ENCODE measurements at regions not wholly inside any gene's neighbourhood (a gene's known extent, or its start where the extent isn't known, plus 50 kb on each side); places are given as distances from the start of the nearest gene placed in this dataset.

DNA sequence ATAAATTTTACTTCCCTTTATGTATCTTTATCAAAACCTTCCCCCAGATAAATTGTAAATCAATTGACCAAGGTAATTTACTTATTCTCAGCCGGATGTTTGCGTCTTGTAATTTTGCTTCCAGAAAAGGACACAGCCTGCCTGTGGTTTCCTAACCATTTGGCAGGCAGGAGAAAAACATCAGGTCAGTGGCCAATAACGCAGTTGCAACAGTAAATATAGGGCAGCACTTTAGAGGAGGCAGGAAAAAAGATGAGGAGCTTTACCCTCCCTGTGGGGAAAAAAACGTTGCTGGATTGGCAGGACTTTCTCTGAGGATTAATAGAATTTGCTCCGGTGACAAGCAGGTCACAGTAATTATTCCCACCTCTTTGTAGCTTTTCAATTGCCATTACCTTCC lies 2618.1 kb downstream of the ARAP2 start:
- no peak overlapping the region for H3K9ac ChIP-seq (ENCODE audit: insufficient read depth, low read length)
- H3K4me1 ChIP-seq (ENCODE audit: control insufficient read depth, extremely low read depth, insufficient read depth, low read length): no peaks in the 10 kb centered on the region
- no peak for DNase-seq (ENCODE audit: low read depth in 2 of 2)
- no peak overlapping the region for H3K4me2 ChIP-seq (ENCODE audit: extremely low read depth, insufficient read depth, low read length)
- H3K27ac ChIP-seq (ENCODE audit: insufficient read depth, low read length): no peak overlapping the region
- no peaks in the 10 kb centered on the region for H3K27me3 ChIP-seq (ENCODE audit: control insufficient read depth, insufficient read depth, low read length)
- no peaks in the 10 kb centered on the region for H4K20me1 ChIP-seq (ENCODE audit: control insufficient read depth, extremely low read depth, insufficient read depth, low read length)
- H3K4me3 ChIP-seq (replicated peaks in 1 of 4; ENCODE audit: control extremely low read depth in 1 of 4, insufficient read depth in 1 of 4, low read depth in 3 of 4, low read length in 4 of 4): no peak overlapping the region
- H3K79me2 ChIP-seq (ENCODE audit: control insufficient read depth, insufficient read depth, low read length): no peaks in the 10 kb centered on the region
- no peak for TF ChIP-seq EZH2 (IDR thresholded peaks at IDR 0.05; ENCODE audit: low read length, missing control alignments)
- TF ChIP-seq, protein P1, sequence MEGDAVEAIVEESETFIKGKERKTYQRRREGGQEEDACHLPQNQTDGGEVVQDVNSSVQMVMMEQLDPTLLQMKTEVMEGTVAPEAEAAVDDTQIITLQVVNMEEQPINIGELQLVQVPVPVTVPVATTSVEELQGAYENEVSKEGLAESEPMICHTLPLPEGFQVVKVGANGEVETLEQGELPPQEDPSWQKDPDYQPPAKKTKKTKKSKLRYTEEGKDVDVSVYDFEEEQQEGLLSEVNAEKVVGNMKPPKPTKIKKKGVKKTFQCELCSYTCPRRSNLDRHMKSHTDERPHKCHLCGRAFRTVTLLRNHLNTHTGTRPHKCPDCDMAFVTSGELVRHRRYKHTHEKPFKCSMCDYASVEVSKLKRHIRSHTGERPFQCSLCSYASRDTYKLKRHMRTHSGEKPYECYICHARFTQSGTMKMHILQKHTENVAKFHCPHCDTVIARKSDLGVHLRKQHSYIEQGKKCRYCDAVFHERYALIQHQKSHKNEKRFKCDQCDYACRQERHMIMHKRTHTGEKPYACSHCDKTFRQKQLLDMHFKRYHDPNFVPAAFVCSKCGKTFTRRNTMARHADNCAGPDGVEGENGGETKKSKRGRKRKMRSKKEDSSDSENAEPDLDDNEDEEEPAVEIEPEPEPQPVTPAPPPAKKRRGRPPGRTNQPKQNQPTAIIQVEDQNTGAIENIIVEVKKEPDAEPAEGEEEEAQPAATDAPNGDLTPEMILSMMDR (conservative IDR thresholded peaks at IDR 0.05 in 1 of 2, IDR thresholded peaks at IDR 0.05 in 1 of 2; ENCODE audit: low read depth in 1 of 2, low read length in 2 of 2): no peak
- H2AFZ ChIP-seq (ENCODE audit: low read length): no peak overlapping the region
- no peaks in the 10 kb centered on the region for H3K36me3 ChIP-seq (ENCODE audit: control insufficient read depth, insufficient read depth, low read length)
- H3K9me3 ChIP-seq (ENCODE audit: control insufficient read depth, insufficient read depth, low read depth, low read length): no peaks in the 10 kb centered on the region

GRCh38 chr4:33628296-33628695 lies 2616.0 kb downstream of the ARAP2 start:
- no peak overlapping the region for H2AFZ ChIP-seq (ENCODE audit: low read length)
- H3K9me3 ChIP-seq (ENCODE audit: control insufficient read depth, insufficient read depth, low read depth, low read length): no peaks in the 10 kb centered on the region
- H4K20me1 ChIP-seq (ENCODE audit: control insufficient read depth, extremely low read depth, insufficient read depth, low read length): no peaks in the 10 kb centered on the region
- no peak overlapping the region for H3K4me2 ChIP-seq (ENCODE audit: extremely low read depth, insufficient read depth, low read length)
- no peaks in the 10 kb centered on the region for H3K36me3 ChIP-seq (ENCODE audit: control insufficient read depth, insufficient read depth, low read length)
- H3K9ac ChIP-seq (ENCODE audit: insufficient read depth, low read length): no peak overlapping the region
- no peak overlapping the region for H3K4me3 ChIP-seq (replicated peaks in 1 of 4; ENCODE audit: control extremely low read depth in 1 of 4, insufficient read depth in 1 of 4, low read depth in 3 of 4, low read length in 4 of 4)
- H3K79me2 ChIP-seq (ENCODE audit: control insufficient read depth, insufficient read depth, low read length): no peaks in the 10 kb centered on the region
- DNase-seq (ENCODE audit: low read depth in 2 of 2): no peak
- H3K27me3 ChIP-seq (ENCODE audit: control insufficient read depth, insufficient read depth, low read length): no peaks in the 10 kb centered on the region
- H3K4me1 ChIP-seq (ENCODE audit: control insufficient read depth, extremely low read depth, insufficient read depth, low read length): no peaks in the 10 kb centered on the region
- TF ChIP-seq, protein P1 (conservative IDR thresholded peaks at IDR 0.05 in 1 of 2, IDR thresholded peaks at IDR 0.05 in 1 of 2; ENCODE audit: low read depth in 1 of 2, low read length in 2 of 2): no peak
- no peak for TF ChIP-seq EZH2 (IDR thresholded peaks at IDR 0.05; ENCODE audit: low read length, missing control alignments)
- H3K27ac ChIP-seq (ENCODE audit: insufficient read depth, low read length): no peak overlapping the region

DNA sequence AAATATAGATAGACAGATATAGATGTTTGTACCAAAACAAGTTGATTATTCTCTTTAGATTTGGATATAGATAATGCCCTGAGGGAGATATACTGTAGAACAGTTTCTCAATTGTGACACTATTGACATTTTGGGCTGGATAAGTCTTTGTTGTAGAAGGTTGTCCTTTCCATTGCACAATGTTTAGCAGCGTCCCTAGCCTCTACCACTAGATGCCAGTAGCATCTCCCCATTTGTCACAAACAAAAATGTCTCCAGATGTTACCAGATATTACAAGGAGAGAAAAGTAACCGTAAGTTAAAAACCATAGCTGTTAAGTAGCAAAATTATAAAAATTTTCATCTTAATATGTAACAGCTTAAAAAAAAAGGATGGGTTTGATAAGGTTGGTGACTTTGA lies 2595.3 kb downstream of the ARAP2 start:
- no peaks in the 10 kb centered on the region for H4K20me1 ChIP-seq (ENCODE audit: control insufficient read depth, extremely low read depth, insufficient read depth, low read length)
- H3K4me3 ChIP-seq (replicated peaks in 1 of 4; ENCODE audit: control extremely low read depth in 1 of 4, insufficient read depth in 1 of 4, low read depth in 3 of 4, low read length in 4 of 4): no peak overlapping the region
- no peaks in the 10 kb centered on the region for H3K9me3 ChIP-seq (ENCODE audit: control insufficient read depth, insufficient read depth, low read depth, low read length)
- H3K4me1 ChIP-seq (ENCODE audit: control insufficient read depth, extremely low read depth, insufficient read depth, low read length): no peaks in the 10 kb centered on the region
- H3K9ac ChIP-seq (ENCODE audit: insufficient read depth, low read length): no peak overlapping the region
- no peak overlapping the region for H3K4me2 ChIP-seq (ENCODE audit: extremely low read depth, insufficient read depth, low read length)
- peak; percentile 9 to 58 for DNase-seq (ENCODE audit: low read depth in 2 of 2)
- no peaks in the 10 kb centered on the region for H3K79me2 ChIP-seq (ENCODE audit: control insufficient read depth, insufficient read depth, low read length)
- TF ChIP-seq, protein P1 (conservative IDR thresholded peaks at IDR 0.05 in 1 of 2, IDR thresholded peaks at IDR 0.05 in 1 of 2; ENCODE audit: low read depth in 1 of 2, low read length in 2 of 2): peak; percentile 14 to 69
- no peak for TF ChIP-seq EZH2 (IDR thresholded peaks at IDR 0.05; ENCODE audit: low read length, missing control alignments)
- no peak overlapping the region for H3K27ac ChIP-seq (ENCODE audit: insufficient read depth, low read length)
- no peaks in the 10 kb centered on the region for H3K27me3 ChIP-seq (ENCODE audit: control insufficient read depth, insufficient read depth, low read length)
- no peaks in the 10 kb centered on the region for H3K36me3 ChIP-seq (ENCODE audit: control insufficient read depth, insufficient read depth, low read length)
- no peak overlapping the region for H2AFZ ChIP-seq (ENCODE audit: low read length)

Measured in fibroblast of lung (primary cell).